Right atrium auricular region (tissue), 2 donors: ENCODE measurements at regions not wholly inside any gene's neighbourhood (a gene's known extent, or its start where the extent isn't known, plus 50 kb on each side); places are given as distances from the start of the nearest gene placed in this dataset.

Experiments
- DNase-seq: peaks from one replicate; pipeline ENCODE4 v3.0.0-alpha.2; 2019; ENCODE audit warnings: low spot score
- H3K27ac ChIP-seq, 2 donors: fragments of 200-600 bp; sonication (generic); 1 replicate in 1 of 2; 2 replicates in 1 of 2; pipeline ENCODE4 v1.5.1; 2016 to 2019
- H3K27me3 ChIP-seq, 2 donors: fragments of 200-600 bp; sonication (generic); one replicate each; pipeline versions ENCODE4 v1.5.1 to v1.6.0; 2017 to 2019
- H3K36me3 ChIP-seq: fragments of 200-600 bp; sonication (generic); one replicate; pipeline ENCODE4 v1.5.1; 2016
- H3K4me1 ChIP-seq, 2 donors: fragments of 200-600 bp; sonication (generic); one replicate each; pipeline versions ENCODE4 v1.5.1 to v1.6.0; 2017 to 2019
- H3K4me3 ChIP-seq, 2 donors: fragments of 200-600 bp; sonication (generic); 1 replicate in 1 of 2; 2 replicates in 1 of 2; pipeline ENCODE4 v1.5.1; 2017 to 2019; ENCODE audit warnings: mild to moderate bottlenecking in 1 of 2, moderate library complexity in 1 of 2
- H3K9me3 ChIP-seq, 2 donors: fragments of 200-600 bp; sonication (generic); one replicate each; pipeline ENCODE4 v1.5.1; 2019
- TF ChIP-seq, protein P1 (sequence below), 2 donors: fragments of 200-600 bp; sonication (generic); IDR thresholded peaks; one replicate each; pipeline ENCODE4 v1.5.1; 2019; ENCODE audit warnings: antibody characterized with exemption in 2 of 2

DNA sequence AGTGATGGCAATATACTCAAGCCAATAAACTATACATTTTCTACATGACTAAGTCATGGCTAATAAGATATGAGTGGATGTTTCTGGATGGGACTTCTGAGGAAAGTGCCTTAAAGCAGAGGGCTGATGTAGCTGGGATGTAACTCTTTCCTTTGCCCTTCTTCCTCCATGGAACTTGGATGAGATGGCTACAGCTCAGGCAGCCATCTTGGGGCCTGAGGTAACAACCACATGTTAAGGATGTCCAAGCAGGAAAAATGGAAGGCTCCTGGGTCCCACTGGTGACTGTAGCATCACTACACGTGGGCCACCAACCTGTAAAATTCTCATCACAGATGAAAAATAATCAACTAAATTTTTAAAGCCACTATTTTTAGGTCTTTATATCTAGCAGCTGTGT, 54.4 kb upstream of the GRIP1 start:
- Histone ChIP-seq H3K27ac (no peak overlapping the region), H3K4me3 (no peak overlapping the region), H3K4me1 (no peaks in the 10 kb centered on the region), H3K36me3 (no peaks in the 10 kb centered on the region), H3K9me3 (no peaks in the 10 kb centered on the region), H3K27me3 (no peaks in the 10 kb centered on the region)
- DNase-seq, result no peak
- TF ChIP-seq, protein P1, sequence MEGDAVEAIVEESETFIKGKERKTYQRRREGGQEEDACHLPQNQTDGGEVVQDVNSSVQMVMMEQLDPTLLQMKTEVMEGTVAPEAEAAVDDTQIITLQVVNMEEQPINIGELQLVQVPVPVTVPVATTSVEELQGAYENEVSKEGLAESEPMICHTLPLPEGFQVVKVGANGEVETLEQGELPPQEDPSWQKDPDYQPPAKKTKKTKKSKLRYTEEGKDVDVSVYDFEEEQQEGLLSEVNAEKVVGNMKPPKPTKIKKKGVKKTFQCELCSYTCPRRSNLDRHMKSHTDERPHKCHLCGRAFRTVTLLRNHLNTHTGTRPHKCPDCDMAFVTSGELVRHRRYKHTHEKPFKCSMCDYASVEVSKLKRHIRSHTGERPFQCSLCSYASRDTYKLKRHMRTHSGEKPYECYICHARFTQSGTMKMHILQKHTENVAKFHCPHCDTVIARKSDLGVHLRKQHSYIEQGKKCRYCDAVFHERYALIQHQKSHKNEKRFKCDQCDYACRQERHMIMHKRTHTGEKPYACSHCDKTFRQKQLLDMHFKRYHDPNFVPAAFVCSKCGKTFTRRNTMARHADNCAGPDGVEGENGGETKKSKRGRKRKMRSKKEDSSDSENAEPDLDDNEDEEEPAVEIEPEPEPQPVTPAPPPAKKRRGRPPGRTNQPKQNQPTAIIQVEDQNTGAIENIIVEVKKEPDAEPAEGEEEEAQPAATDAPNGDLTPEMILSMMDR (IDR thresholded peaks at IDR 0.05), result no peak

DNA sequence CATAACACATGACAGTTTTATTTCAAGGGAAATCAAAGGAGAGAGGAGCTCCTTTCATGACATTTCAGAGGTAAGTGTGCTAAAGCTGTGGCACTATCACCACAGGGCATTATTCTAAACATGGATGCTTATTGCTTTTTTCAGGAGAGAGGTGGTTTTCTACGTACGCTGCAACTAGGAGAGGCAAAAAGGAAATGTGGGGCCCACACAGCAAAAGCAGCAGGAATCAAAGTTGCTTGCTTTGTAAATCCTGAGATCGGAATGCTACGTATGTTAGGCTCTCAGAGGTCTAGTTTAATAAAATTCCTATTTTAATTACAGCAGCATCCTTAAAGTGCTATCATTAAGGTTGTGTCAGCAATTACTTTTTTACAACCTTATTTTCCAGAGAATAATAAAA, 55.0 kb upstream of the GRIP1 start:
- no peak overlapping the region for H3K4me3 ChIP-seq
- no peaks in the 10 kb centered on the region for H3K4me1 ChIP-seq
- no peaks in the 10 kb centered on the region for H3K9me3 ChIP-seq
- no peak for DNase-seq
- no peak overlapping the region for H3K27ac ChIP-seq
- no peaks in the 10 kb centered on the region for H3K27me3 ChIP-seq
- TF ChIP-seq, protein P1 (IDR thresholded peaks at IDR 0.05), result no peak
- H3K36me3 ChIP-seq, result no peaks in the 10 kb centered on the region

DNA sequence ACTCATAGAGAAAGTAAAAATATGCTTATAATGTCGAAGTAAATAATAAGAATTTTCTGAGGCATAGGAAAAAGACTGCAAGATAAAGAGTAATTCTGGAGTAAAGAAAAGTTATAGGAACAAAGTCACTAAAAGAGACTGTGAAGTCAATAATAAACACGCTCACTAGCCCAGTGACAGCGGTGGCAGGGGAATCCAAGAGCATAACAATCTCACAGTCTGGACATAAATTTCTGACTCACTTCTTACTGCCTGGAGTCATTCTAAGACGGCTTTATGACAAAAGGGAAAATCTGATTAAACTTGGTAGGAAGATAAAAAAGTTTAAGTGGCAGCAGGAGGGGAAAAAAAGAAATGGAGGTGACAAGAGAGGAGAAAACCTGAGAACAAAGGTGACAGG, 56.4 kb upstream of the GRIP1 start:
- no peak overlapping the region for H3K27ac ChIP-seq
- H3K36me3 ChIP-seq, result no peaks in the 10 kb centered on the region
- TF ChIP-seq, protein P1 (IDR thresholded peaks at IDR 0.05), result no peak
- H3K4me1 ChIP-seq, result no peaks in the 10 kb centered on the region
- H3K9me3 ChIP-seq, result no peaks in the 10 kb centered on the region
- H3K27me3 ChIP-seq, result no peaks in the 10 kb centered on the region
- no peak overlapping the region for H3K4me3 ChIP-seq
- DNase-seq, result no peak

DNA sequence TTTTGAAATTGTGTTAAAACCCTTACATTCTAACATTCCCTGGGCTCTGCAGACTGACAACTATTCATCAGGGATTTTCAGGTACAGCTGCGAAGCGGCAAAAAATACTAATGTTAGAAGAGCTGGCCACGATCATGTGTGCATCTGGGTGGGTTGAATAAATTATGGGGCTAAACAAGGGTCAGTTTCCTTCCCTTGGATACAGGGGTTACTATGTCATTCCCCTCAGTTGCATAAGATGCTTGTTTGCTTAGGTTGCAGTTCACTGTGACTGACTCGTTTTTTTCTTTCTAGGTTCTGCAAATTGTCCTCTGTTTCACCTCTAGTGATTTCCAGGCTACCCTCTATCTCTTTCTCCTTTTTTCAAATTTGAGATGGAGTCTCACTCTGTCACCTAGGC, 58.1 kb upstream of the GRIP1 start:
- H3K4me3 ChIP-seq, result no peak overlapping the region
- no peak for DNase-seq
- no peaks in the 10 kb centered on the region for H3K36me3 ChIP-seq
- no peaks in the 10 kb centered on the region for H3K4me1 ChIP-seq
- TF ChIP-seq, protein P1 (IDR thresholded peaks at IDR 0.05), result no peak
- H3K27ac ChIP-seq, result no peak overlapping the region
- H3K27me3 ChIP-seq, result no peaks in the 10 kb centered on the region
- H3K9me3 ChIP-seq, result no peaks in the 10 kb centered on the region

DNA sequence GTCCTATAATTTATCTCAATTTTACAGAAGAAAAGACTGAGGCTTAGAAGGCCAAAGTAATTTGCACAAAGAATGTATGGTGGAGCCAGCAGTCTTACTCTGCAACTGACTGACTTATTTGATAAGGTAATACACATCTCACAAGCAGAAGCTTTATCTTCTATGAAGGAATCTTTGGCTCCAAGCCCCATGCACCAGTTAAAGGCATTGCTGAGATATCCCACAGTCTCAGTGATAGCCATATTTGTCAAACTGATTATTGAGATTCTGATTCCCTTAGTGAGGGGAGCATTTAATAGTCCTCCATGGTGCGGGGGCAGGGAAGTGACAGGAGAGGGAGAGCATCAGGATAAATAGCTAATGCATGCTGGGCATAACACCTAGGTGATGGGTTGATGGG, 60.4 kb upstream of the GRIP1 start:
- DNase-seq, result no peak
- Histone ChIP-seq H3K27me3 (no peaks in the 10 kb centered on the region), H3K4me1 (no peaks in the 10 kb centered on the region), H3K4me3 (no peak overlapping the region), H3K27ac (no peak overlapping the region), H3K36me3 (no peaks in the 10 kb centered on the region), H3K9me3 (no peaks in the 10 kb centered on the region)
- TF ChIP-seq, protein P1 (IDR thresholded peaks at IDR 0.05), result no peak

DNA sequence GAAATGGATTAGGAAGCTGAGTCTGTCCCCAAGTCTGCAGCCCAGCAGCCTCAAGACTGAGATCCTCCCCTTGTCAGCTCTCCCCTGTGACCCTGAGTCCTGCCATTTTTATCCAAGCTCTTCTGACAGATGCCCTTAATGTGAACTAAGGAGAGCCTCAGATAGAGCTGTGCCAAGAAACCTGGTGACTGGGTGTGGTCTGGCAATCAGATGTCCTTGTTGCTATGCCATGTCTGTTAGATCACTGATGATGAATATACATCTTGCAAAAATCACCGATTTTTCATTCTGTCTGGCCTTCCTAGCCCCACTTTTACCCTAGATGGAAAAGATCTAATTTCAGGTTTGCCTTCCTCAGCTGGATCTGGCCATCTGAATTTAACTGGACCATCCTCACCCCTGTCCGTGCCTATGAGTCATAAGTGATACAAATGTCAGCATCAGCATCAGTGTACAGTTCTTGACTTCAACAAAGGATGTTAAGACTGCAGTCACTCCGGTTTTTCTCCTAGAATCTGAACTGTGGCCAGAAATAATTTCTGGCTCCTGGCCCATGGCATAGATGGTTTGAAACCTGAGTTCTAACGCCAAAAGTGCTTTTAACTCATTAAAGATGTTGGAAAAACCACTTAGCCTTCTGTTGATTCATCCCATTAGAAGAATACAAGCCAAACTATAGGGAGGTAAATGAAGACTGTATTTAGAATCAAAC, 61.2 kb upstream of the GRIP1 start:
- TF ChIP-seq, protein P1 (IDR thresholded peaks at IDR 0.05), result no peak
- no peak overlapping the region for H3K4me3 ChIP-seq
- no peaks in the 10 kb centered on the region for H3K4me1 ChIP-seq
- no peak for DNase-seq
- no peak overlapping the region for H3K27ac ChIP-seq
- H3K9me3 ChIP-seq, result no peaks in the 10 kb centered on the region
- H3K36me3 ChIP-seq, result no peaks in the 10 kb centered on the region
- no peaks in the 10 kb centered on the region for H3K27me3 ChIP-seq
